Right ventricle myocardium inferior (tissue), 1 donor: ENCODE measurements at regions not wholly inside any gene's neighbourhood (a gene's known extent, or its start where the extent isn't known, plus 50 kb on each side); places are given as distances from the start of the nearest gene placed in this dataset. TPM values are rescaled to one million over a fixed set of nuclear protein-coding genes. Genes with fewer than 3 reads are reported as not detected.
"Not testable (repeated sequence)": the region's sequence is repeated elsewhere in the genome, so short reads cannot be mapped to it uniquely, and the experiment has no call there.

Source experiments
- ATAC-seq: fragments of 200-7000 bp; cut with Tn5 transposase; one replicate; pipeline ENCODE4 v1.9.1; 2020; ENCODE audit warnings: mild to moderate bottlenecking, moderate library complexity
- DNase-seq: peaks from one replicate; pipeline ENCODE4 v3.0.0; 2021; ENCODE audit errors: missing footprints
- intact Hi-C: fragments of 100-400 bp; cut with DNase I; formaldehyde crosslinking; loops from one replicate; pipeline ENCODE4 v1.11.0; 2022
- microRNA-seq: library from miRNA; unstranded; fragments of <30 nt; microRNA quantifications from one replicate; pipeline ENCODE4 v1.2.0, GENCODE V29; 2020
- donor health status: DM: no; HTN: yes; CAD: no; lungs with severe emphysema.

- intact Hi-C loops, DNase-seq, ATAC-seq: not testable (repeated sequence)
Observed at GRCh38 chr15:22273185-22273584, 185.5 kb upstream of the GOLGA6L22 start.

GRCh38 chr15:22274376-22274775, 184.3 kb upstream of the GOLGA6L22 start:
- ATAC-seq, intact Hi-C loops, DNase-seq: not testable (repeated sequence)

GRCh38 chr15:22280770-22281169, 177.9 kb upstream of the GOLGA6L22 start:
- ATAC-seq, intact Hi-C loops, DNase-seq: not testable (repeated sequence)

- DNase-seq, ATAC-seq, intact Hi-C loops: not testable (repeated sequence)
Observed at GRCh38 chr15:22282794-22283533, 175.7 kb upstream of the GOLGA6L22 start.

- intact Hi-C loops, ATAC-seq, DNase-seq: not testable (repeated sequence)
Observed at GRCh38 chr15:22284795-22285420, 173.8 kb upstream of the GOLGA6L22 start.

GRCh38 chr15:22291054-22291453, 167.6 kb upstream of the GOLGA6L22 start:
- intact Hi-C loops, DNase-seq, ATAC-seq: not testable (repeated sequence)

- peak; percentile 31 for ATAC-seq
- intact Hi-C loops, DNase-seq: not testable (repeated sequence)
Observed at GRCh38 chr15:22303112-22303511, 155.6 kb upstream of the GOLGA6L22 start.

Small RNA genes in the stretch of these regions (microRNA-seq; reads per million reads assigned to microRNA genes)
- gene MIR1268A: not detected
